IMR-90 (cell line): ENCODE measurements at regions not wholly inside any gene's neighbourhood (a gene's known extent, or its start where the extent isn't known, plus 50 kb on each side); places are given as distances from the start of the nearest gene placed in this dataset.
A peak's percentile ranks its signal among the peaks of the same experiment; 100 is the strongest.

ENCODE experiments used
- ATAC-seq: fragments of 200-7000 bp; cut with Tn5 transposase; 2 replicates; pipeline ENCODE4 v1.9.1; 2020; ENCODE audit warnings: low read depth, mild to moderate bottlenecking, moderate library complexity
- BruUV-seq: library from RNA; stranded (reverse); fragments of 400-500 nt; replicated peaks from 2 replicates; lab custom pipeline; 2021; lab: Mats Ljungman, UMichigan
- CTCF ChIA-PET: fragments of 300-600 bp; formaldehyde crosslinking; extraction: SDS; loops from one replicate; lab custom pipeline; 2021; ENCODE audit warnings: antibody characterized with exemption; lab: Yijun Ruan, JAX
- POLR2A ChIA-PET: fragments of 300-600 bp; sonication (Branson Sonifier 250); formaldehyde crosslinking; loops from one replicate; lab custom pipeline; 2022; ENCODE audit warnings: antibody characterized with exemption; ENCODE audit not compliant: unreplicated experiment; lab: Charles Lee
- DNase-seq: peaks from one replicate; pipeline ENCODE4 v3.0.0; 2013
- H2AFZ ChIP-seq: replicated peaks from 2 replicates; pipeline ENCODE3; 2013; ENCODE audit warnings: low read length, mild to moderate bottlenecking; ENCODE audit not compliant: poor library complexity
- H2AK5ac ChIP-seq: 2 replicates; pipeline ENCODE4 v1.6.1; 2013; ENCODE audit warnings: low read depth, low read length, inconsistent platforms
- H2AK9ac ChIP-seq: replicated peaks from 2 replicates; pipeline ENCODE3; 2013; ENCODE audit warnings: mild to moderate bottlenecking, low read depth, low read length, moderate library complexity; ENCODE audit not compliant: poor library complexity
- H2BK120ac ChIP-seq: 2 replicates; pipeline ENCODE4 v1.6.1; 2013; ENCODE audit warnings: low read depth, low read length, inconsistent platforms
- H2BK15ac ChIP-seq: 3 replicates; pipeline ENCODE4 v1.6.1; 2013; ENCODE audit warnings: low read depth, low read length, inconsistent platforms
- H2BK20ac ChIP-seq: 2 replicates; pipeline ENCODE4 v1.6.1; 2013; ENCODE audit warnings: low read depth, mild to moderate bottlenecking, inconsistent platforms, low read length, moderate library complexity
- H2BK5ac ChIP-seq: 2 replicates; pipeline ENCODE4 v1.6.1; 2013; ENCODE audit warnings: mild to moderate bottlenecking, low read depth, low read length, inconsistent platforms; ENCODE audit not compliant: poor library complexity, severe bottlenecking
- H3K14ac ChIP-seq: replicated peaks from 2 replicates; pipeline ENCODE4 v1.6.1; 2013; ENCODE audit warnings: low read depth, low read length, inconsistent platforms
- H3K18ac ChIP-seq: 2 replicates; pipeline ENCODE4 v1.6.1; 2013; ENCODE audit warnings: low read depth, low read length, control low read depth
- H3K23ac ChIP-seq: 2 replicates; pipeline ENCODE4 v1.6.1; 2013; ENCODE audit warnings: low read depth, low read length, inconsistent platforms
- H3K27ac ChIP-seq: 2 replicates; pipeline ENCODE4 v1.5.1; 2013; ENCODE audit warnings: mild to moderate bottlenecking, control low read depth, low read length; ENCODE audit not compliant: insufficient read depth
- H3K27me3 ChIP-seq: 2 replicates; pipeline ENCODE4 v1.6.1; 2013; ENCODE audit warnings: low read length; ENCODE audit not compliant: control insufficient read depth, insufficient read depth
- H3K36me3 ChIP-seq: 2 replicates; pipeline ENCODE4 v1.6.1; 2013; ENCODE audit warnings: low read length, mixed read lengths; ENCODE audit not compliant: control insufficient read depth, insufficient read depth
- H3K4ac ChIP-seq: 2 replicates; pipeline ENCODE4 v1.6.1; 2013; ENCODE audit warnings: low read depth, low read length, inconsistent platforms
- H3K4me1 ChIP-seq: 2 replicates; pipeline ENCODE4 v1.6.1; 2013; ENCODE audit warnings: low read length, mixed read lengths; ENCODE audit not compliant: control insufficient read depth, insufficient read depth
- H3K4me2 ChIP-seq: 2 replicates; pipeline ENCODE4 v1.6.1; 2013; ENCODE audit warnings: low read depth, mild to moderate bottlenecking, control low read depth, low read length, moderate library complexity
- H3K4me3 ChIP-seq: 2 replicates; pipeline ENCODE4 v1.5.1; 2013; ENCODE audit warnings: low read depth, mild to moderate bottlenecking, control low read depth, low read length, moderate library complexity; ENCODE audit not compliant: insufficient read depth
- H3K56ac ChIP-seq: 2 replicates; pipeline ENCODE4 v1.6.1; 2013; ENCODE audit warnings: low read length, inconsistent platforms; ENCODE audit not compliant: insufficient read depth; ENCODE audit errors: extremely low read depth
- H3K79me1 ChIP-seq, 2 experiments: 2 replicates each; pipeline ENCODE4 v1.6.1; 2013; ENCODE audit warnings: low read length in 2 of 2, inconsistent platforms in 1 of 2, low read depth in 1 of 2
- H3K9ac ChIP-seq: 2 replicates; pipeline ENCODE4 v1.6.1; 2013; ENCODE audit warnings: low read depth, low read length, control low read depth
- H3K9me1 ChIP-seq: 2 replicates; pipeline ENCODE4 v1.6.1; 2013; ENCODE audit warnings: low read length, inconsistent platforms; ENCODE audit not compliant: insufficient read depth
- H3K9me3 ChIP-seq: 2 replicates; pipeline ENCODE4 v1.6.1; 2013; ENCODE audit warnings: low read length; ENCODE audit not compliant: control insufficient read depth, insufficient read depth
- H4K20me1 ChIP-seq: 2 replicates; pipeline ENCODE4 v1.6.1; 2013; ENCODE audit warnings: low read length, inconsistent platforms; ENCODE audit not compliant: insufficient read depth
- H4K5ac ChIP-seq: 2 replicates; pipeline ENCODE4 v1.6.1; 2013; ENCODE audit warnings: mild to moderate bottlenecking, low read depth, low read length, control low read depth
- H4K8ac ChIP-seq, 2 experiments: 2 replicates each; pipeline ENCODE4 v1.6.1; 2013; ENCODE audit warnings: low read depth in 2 of 2, low read length in 2 of 2, control low read depth in 1 of 2, inconsistent platforms in 1 of 2
- H4K91ac ChIP-seq: 2 replicates; pipeline ENCODE4 v1.6.1; 2013; ENCODE audit warnings: low read depth, low read length, inconsistent platforms; ENCODE audit not compliant: insufficient read depth
- CEBPB ChIP-seq: IDR thresholded peaks from 2 replicates; pipeline ENCODE4 v1.6.1; 2012; ENCODE audit warnings: low read depth, low read length, improper control_type of control experiment
- CHD1 ChIP-seq: IDR thresholded peaks from 2 replicates; pipeline ENCODE4 v1.6.1; 2012; ENCODE audit warnings: low read depth, low read length, improper control_type of control experiment
- CTCF ChIP-seq: conservative IDR thresholded peaks from 2 replicates; pipeline ENCODE4 v1.5.1; 2012; ENCODE audit warnings: mild to moderate bottlenecking, low read depth, low read length, improper control_type of control experiment
- ELK1 ChIP-seq: fragments of 150-350 bp; IDR thresholded peaks from 2 replicates; pipeline ENCODE4 v1.6.1; 2016; ENCODE audit warnings: low read depth, mild to moderate bottlenecking, low read length, moderate library complexity, borderline replicate concordance
- FOS ChIP-seq: fragments of 150-350 bp; IDR thresholded peaks from 2 replicates; pipeline ENCODE4 v1.6.1; 2016; ENCODE audit warnings: low read depth, low read length
- MAFK ChIP-seq: IDR thresholded peaks from 2 replicates; pipeline ENCODE4 v1.6.1; 2012; ENCODE audit warnings: low read depth, low read length, improper control_type of control experiment
- MAZ ChIP-seq: IDR thresholded peaks from 2 replicates; pipeline ENCODE4 v1.6.1; 2012; ENCODE audit warnings: low read depth, mild to moderate bottlenecking, low read length, improper control_type of control experiment, moderate library complexity, borderline replicate concordance
- MXI1 ChIP-seq: IDR thresholded peaks from 2 replicates; pipeline ENCODE4 v1.6.1; 2012; ENCODE audit warnings: low read depth, mild to moderate bottlenecking, low read length, moderate library complexity, borderline replicate concordance
- NFE2L2 ChIP-seq: fragments of 150-350 bp; IDR thresholded peaks from 2 replicates; pipeline ENCODE4 v1.6.1; 2016; ENCODE audit warnings: low read depth, mild to moderate bottlenecking, low read length
- POLR2A ChIP-seq: IDR thresholded peaks from 2 replicates; pipeline ENCODE4 v1.6.1; 2012; ENCODE audit warnings: mild to moderate bottlenecking, low read depth, low read length
- RCOR1 ChIP-seq: IDR thresholded peaks from 2 replicates; pipeline ENCODE4 v1.6.1; 2012; ENCODE audit warnings: mild to moderate bottlenecking, low read length, improper control_type of control experiment; ENCODE audit not compliant: insufficient replicate concordance
- RFX5 ChIP-seq: IDR thresholded peaks from 2 replicates; pipeline ENCODE4 v1.8.0; 2012; ENCODE audit warnings: low read depth, mild to moderate bottlenecking, low read length, moderate library complexity
- SMC3 ChIP-seq: fragments of 150-350 bp; IDR thresholded peaks from 2 replicates; pipeline ENCODE4 v1.6.1; 2016; ENCODE audit warnings: low read depth, mild to moderate bottlenecking, antibody characterized with exemption, low read length, moderate library complexity
- USF2 ChIP-seq: fragments of 150-350 bp; IDR thresholded peaks from 2 replicates; pipeline ENCODE4 v1.6.1; 2017; ENCODE audit warnings: mild to moderate bottlenecking, antibody characterized with exemption, low read length, low read depth
- WGBS, 2 experiments: methylation state at CpG; one replicate each; pipeline versions ENCODE4 v1.1.5 to v1.1.7; 2013; ENCODE audit warnings: missing lambda C conversion rate in 2 of 2; ENCODE audit not compliant: insufficient read length in 1 of 2; ENCODE audit errors: extremely low coverage in 2 of 2; 5-methylcytosine and 5-hydroxymethylcytosine counted together
- dilution Hi-C: fragments of 300-500 bp; cut with HindIII; formaldehyde crosslinking; loops from one replicate; pipeline ENCODE4 v1.14.3; 2018; ENCODE audit warnings: low sequenced_read_pairs; ENCODE audit not compliant: unreplicated experiment
- in situ Hi-C: fragments of 300-500 bp; cut with MboI; formaldehyde crosslinking; loops from 3 replicates; pipeline ENCODE4 v1.14.3; 2019; ENCODE audit warnings: low sequenced_read_pairs, inconsistent platforms, mixed read lengths
- intact Hi-C: fragments of 100-400 bp; cut with micrococcal nuclease; formaldehyde crosslinking; loops from 2 replicates; pipeline ENCODE4 v1.10.0; 2022

GRCh38 chr14:50045039-50045711, 71.2 kb downstream of the VCPKMT start:
- H2BK120ac ChIP-seq = peak overlapping the region; percentile 80
- peaks cover 20% of the 10 kb centered on the region for H3K4me1 ChIP-seq
- H3K9ac ChIP-seq = peak overlapping the region; percentile 2; the same call in 1 of the 2 replicates
- H2BK20ac ChIP-seq = peak overlapping the region; percentile 77
- dilution Hi-C loops = no loop called here
- peak overlapping the region; percentile 88 for H4K5ac ChIP-seq
- H3K4me3 ChIP-seq = no peak overlapping the region
- peak overlapping the region; percentile 55 for H2AK5ac ChIP-seq
- no peaks in the 10 kb centered on the region for H3K27me3 ChIP-seq
- intact Hi-C loops = no loop called here
- H2BK5ac ChIP-seq = peak overlapping the region; percentile 69
- peak overlapping the region; percentile 43 for H4K91ac ChIP-seq
- peak overlapping the region; percentile 59; the same call in 2 of the 3 replicates for H2BK15ac ChIP-seq
- no peaks in the 10 kb centered on the region for H3K9me3 ChIP-seq
- DNase-seq (peak; percentile 88), ATAC-seq (peak; percentile 85)
- peak overlapping the region; percentile 34; the same call in 1 of the 2 replicates for H3K14ac ChIP-seq
- in situ Hi-C loops = no loop called here
- H3K18ac ChIP-seq = peak overlapping the region; percentile 42
- H3K36me3 ChIP-seq = no peaks in the 10 kb centered on the region
- ChIA-PET POLR2A (interaction anchor here (1.0 kb wide), 1 partner anchor 16 kb away, joined by 3 read pairs; no protein-coding TSS in a partner anchor), CTCF (no interaction called here)
- H3K27ac ChIP-seq = peak overlapping the region; percentile 50
- 25% methylated on average over 1 of the region's 8 CpGs; no CpG with 5 or more reads in 1 of the 2 experiments for WGBS, 2 experiments
- no TSS peak for BruUV-seq
- H3K23ac ChIP-seq = peak overlapping the region; percentile 21
- H3K4me2 ChIP-seq = 0 out of 2 replicates have a peak overlapping the region, but pooled peaks have one; percentile 5
- H4K8ac ChIP-seq = peak overlapping the region; percentile 23 to 79; a peak in 3 of 4 replicates
- peak overlapping the region; percentile 42 for H2AK9ac ChIP-seq
- H3K79me1 ChIP-seq = peaks cover 0 to 13% of the 10 kb centered on the region in 2 experiments; a peak in 3 of 4 replicates
- peak overlapping the region; percentile 75 for H3K4ac ChIP-seq
- H4K20me1 ChIP-seq = no peaks in the 10 kb centered on the region; the same call in 1 of the 2 replicates
- H2AFZ ChIP-seq = peak overlapping the region; percentile 83
- H3K56ac ChIP-seq = 0 out of 2 replicates have a peak overlapping the region, but pooled peaks have one; percentile 57
- H3K9me1 ChIP-seq = peaks cover 21% of the 10 kb centered on the region
- peak; percentile 59 for TF ChIP-seq MAFK
- no peak for TF ChIP-seq RFX5
- no peak for TF ChIP-seq POLR2A
- no peak; the same call in 1 of the 2 replicates for TF ChIP-seq USF2
- no peak for TF ChIP-seq CTCF
- TF ChIP-seq NFE2L2 = no peak
- no peak for TF ChIP-seq FOS
- peak; percentile 25 for TF ChIP-seq SMC3
- TF ChIP-seq MXI1 = no peak
- no peak for TF ChIP-seq ELK1
- no peak for TF ChIP-seq RCOR1
- no peak for TF ChIP-seq CEBPB
- TF ChIP-seq CHD1 = no peak
- TF ChIP-seq MAZ = peak; percentile 31; the same call in 1 of the 2 replicates
